ENCODE measurements at regions not wholly inside any gene's neighbourhood (a gene's known extent, or its start where the extent isn't known, plus 50 kb on each side); places are given as distances from the start of the nearest gene placed in this dataset.
"Not testable (repeated sequence)": the region's sequence is repeated elsewhere in the genome, so short reads cannot be mapped to it uniquely, and the experiment has no call there.

GRCh38 chr18:10353791-10354190 lies 100.6 kb upstream of the APCDD1 start:
- Histone ChIP-seq H4K20me1 (ENCODE audit: insufficient read depth, poor library complexity, severe bottlenecking) (no peaks in the 10 kb centered on the region), H3K9me2 (replicated peaks; ENCODE audit: insufficient read depth) (no peaks in the 10 kb centered on the region), H3K36me3 (replicated peaks; ENCODE audit: insufficient read depth, low read depth) (no peaks in the 10 kb centered on the region), H3K27ac (peak overlapping the region; percentile 58), H3K4me3 (no peak overlapping the region), H3K27me3 (no peaks in the 10 kb centered on the region), H2AFZ (no peak overlapping the region), H3K9me3 (ENCODE audit: low read depth) (no peaks in the 10 kb centered on the region), H3K4me2 (no peak overlapping the region), H3K79me2 (no peaks in the 10 kb centered on the region), H3K4me1 (ENCODE audit: insufficient read depth) (peaks cover 12% of the 10 kb centered on the region)
- 46% methylated on average over 2 of the region's 2 CpGs for WGBS (ENCODE audit: low lambda C conversion rate, missing lambda C conversion rate)
- DNase-seq (ENCODE audit: low spot score): peak; percentile 58
- TF ChIP-seq EZH2 (IDR thresholded peaks at IDR 0.05; ENCODE audit: borderline replicate concordance) (no peak), EZH2phosphoT487 (IDR thresholded peaks at IDR 0.05; ENCODE audit: low read depth, severe bottlenecking, unreplicated experiment) (no peak)

GRCh38 chr18:10354241-10354811 lies 100.1 kb upstream of the APCDD1 start:
- H3K4me2 ChIP-seq: no peak overlapping the region
- H3K4me3 ChIP-seq: no peak overlapping the region
- no peaks in the 10 kb centered on the region for H3K36me3 ChIP-seq (replicated peaks; ENCODE audit: insufficient read depth, low read depth)
- 83% methylated on average over 1 of the region's 1 CpG for WGBS (ENCODE audit: low lambda C conversion rate, missing lambda C conversion rate)
- peak overlapping the region; percentile 58 for H3K27ac ChIP-seq
- no peaks in the 10 kb centered on the region for H3K9me3 ChIP-seq (ENCODE audit: low read depth)
- H3K9me2 ChIP-seq (replicated peaks; ENCODE audit: insufficient read depth): no peaks in the 10 kb centered on the region
- TF ChIP-seq EZH2 (IDR thresholded peaks at IDR 0.05; ENCODE audit: borderline replicate concordance) (no peak), CTCF (IDR thresholded peaks at IDR 0.05; ENCODE audit: poor library complexity) (no peak), EZH2phosphoT487 (IDR thresholded peaks at IDR 0.05; ENCODE audit: low read depth, severe bottlenecking, unreplicated experiment) (no peak)
- H3K27me3 ChIP-seq: no peaks in the 10 kb centered on the region
- H3K4me1 ChIP-seq (ENCODE audit: insufficient read depth): peaks cover 12% of the 10 kb centered on the region
- no peak for DNase-seq (ENCODE audit: low spot score)
- H2AFZ ChIP-seq: no peak overlapping the region
- H3K79me2 ChIP-seq: no peaks in the 10 kb centered on the region
- no peaks in the 10 kb centered on the region for H4K20me1 ChIP-seq (ENCODE audit: insufficient read depth, poor library complexity, severe bottlenecking)

GRCh38 chr18:10354890-10355289 lies 99.5 kb upstream of the APCDD1 start:
- TF ChIP-seq EZH2 (IDR thresholded peaks at IDR 0.05; ENCODE audit: borderline replicate concordance): no peak
- TF ChIP-seq CTCF (IDR thresholded peaks at IDR 0.05; ENCODE audit: poor library complexity): no peak
- no peak overlapping the region for H3K4me2 ChIP-seq
- H4K20me1 ChIP-seq (ENCODE audit: insufficient read depth, poor library complexity, severe bottlenecking): no peaks in the 10 kb centered on the region
- WGBS (ENCODE audit: low lambda C conversion rate, missing lambda C conversion rate): 92% methylated on average over 1 of the region's 1 CpG
- H3K27ac ChIP-seq: peak overlapping the region; percentile 58
- no peak overlapping the region for H2AFZ ChIP-seq
- no peaks in the 10 kb centered on the region for H3K9me3 ChIP-seq (ENCODE audit: low read depth)
- no peak overlapping the region for H3K4me3 ChIP-seq
- H3K79me2 ChIP-seq: no peaks in the 10 kb centered on the region
- DNase-seq (ENCODE audit: low spot score): no peak
- H3K9me2 ChIP-seq (replicated peaks; ENCODE audit: insufficient read depth): no peaks in the 10 kb centered on the region
- H3K36me3 ChIP-seq (replicated peaks; ENCODE audit: insufficient read depth, low read depth): no peaks in the 10 kb centered on the region
- H3K27me3 ChIP-seq: no peaks in the 10 kb centered on the region
- H3K4me1 ChIP-seq (ENCODE audit: insufficient read depth): peaks cover 9% of the 10 kb centered on the region

GRCh38 chr18:10356999-10357398 lies 97.4 kb upstream of the APCDD1 start:
- not testable (repeated sequence) for H3K9me2 ChIP-seq (replicated peaks; ENCODE audit: insufficient read depth); H3K36me3 ChIP-seq (replicated peaks; ENCODE audit: insufficient read depth, low read depth); H2AFZ ChIP-seq; H3K27me3 ChIP-seq; H3K9me3 ChIP-seq (ENCODE audit: low read depth); H3K4me2 ChIP-seq; H3K79me2 ChIP-seq; H4K20me1 ChIP-seq (ENCODE audit: insufficient read depth, poor library complexity, severe bottlenecking); H3K27ac ChIP-seq; H3K4me3 ChIP-seq; DNase-seq (ENCODE audit: low spot score); H3K4me1 ChIP-seq (ENCODE audit: insufficient read depth)

Data from hepatocyte (in vitro differentiated cells).